Kidney (tissue), 13 donors: ENCODE measurements at regions not wholly inside any gene's neighbourhood (a gene's known extent, or its start where the extent isn't known, plus 50 kb on each side); places are given as distances from the start of the nearest gene placed in this dataset.

Source experiments
- DNase-seq, 5 donors: peaks; one replicate each; pipeline ENCODE4 v3.0.0-alpha.2; 2013 to 2020
- FAIRE-seq: peaks from 2 replicates; lab custom pipeline; 2012; peaks lifted over from hg19 to GRCh38; lab: Jason Lieb, UNC
- H3K27ac ChIP-seq, 2 donors: one replicate each; pipeline ENCODE4 v1.7.0; 2013; ENCODE audit warnings: low read depth in 2 of 2, low read length in 2 of 2, inconsistent platforms in 1 of 2
- H3K27me3 ChIP-seq: one replicate; pipeline ENCODE4 v1.7.1; 2013; ENCODE audit warnings: low read length, inconsistent platforms; ENCODE audit not compliant: control insufficient read depth, insufficient read depth
- H3K36me3 ChIP-seq, 3 donors: one replicate each; pipeline versions ENCODE4 v1.7.0 to v1.7.1; 2013; ENCODE audit warnings: low read length in 3 of 3, control low read depth in 1 of 3, inconsistent platforms in 1 of 3; ENCODE audit not compliant: insufficient read depth in 3 of 3, control insufficient read depth in 2 of 3
- H3K4me1 ChIP-seq, 3 donors: one replicate each; pipeline versions ENCODE4 v1.7.0 to v1.7.1; 2013; ENCODE audit warnings: low read length in 3 of 3, inconsistent platforms in 1 of 3, low read depth in 1 of 3; ENCODE audit not compliant: control insufficient read depth in 2 of 3, insufficient read depth in 2 of 3
- H3K4me3 ChIP-seq, 3 donors: one replicate each; pipeline versions ENCODE4 v1.7.0 to v1.8.1; 2013; ENCODE audit warnings: low read length in 3 of 3, control low read depth in 1 of 3, inconsistent platforms in 1 of 3
- H3K9ac ChIP-seq, 3 donors: one replicate each; pipeline versions ENCODE4 v1.7.0 to v1.7.1; 2013; ENCODE audit warnings: low read length in 3 of 3, control low read depth in 1 of 3, inconsistent platforms in 1 of 3
- H3K9me3 ChIP-seq, 3 donors: one replicate each; pipeline versions ENCODE4 v1.7.0 to v1.7.1; 2013; ENCODE audit warnings: low read length in 3 of 3, control low read depth in 1 of 3, inconsistent platforms in 1 of 3; ENCODE audit not compliant: control insufficient read depth in 2 of 3, insufficient read depth in 1 of 3
- intact Hi-C: fragments of 100-400 bp; cut with DNase I; formaldehyde crosslinking; loops from one replicate; pipeline ENCODE4 v1.11.1; 2022
- TF ChIP-seq, protein P1 (sequence below): IDR thresholded peaks from 3 replicates; pipeline ENCODE4 v1.5.1; 2012; ENCODE audit warnings: mild to moderate bottlenecking, moderate library complexity, borderline replicate concordance; ENCODE audit not compliant: insufficient read depth; ENCODE audit errors: extremely low read depth
- donor health status: control.
- donor health status: control.
- donor health status: control.
- donor health status: control.
- donor health status: control.
- donor health status: DM: yes; HTN: yes; CAD: no.
- donor health status: Normal renal cell carcinoma (clear cell type).

DNA sequence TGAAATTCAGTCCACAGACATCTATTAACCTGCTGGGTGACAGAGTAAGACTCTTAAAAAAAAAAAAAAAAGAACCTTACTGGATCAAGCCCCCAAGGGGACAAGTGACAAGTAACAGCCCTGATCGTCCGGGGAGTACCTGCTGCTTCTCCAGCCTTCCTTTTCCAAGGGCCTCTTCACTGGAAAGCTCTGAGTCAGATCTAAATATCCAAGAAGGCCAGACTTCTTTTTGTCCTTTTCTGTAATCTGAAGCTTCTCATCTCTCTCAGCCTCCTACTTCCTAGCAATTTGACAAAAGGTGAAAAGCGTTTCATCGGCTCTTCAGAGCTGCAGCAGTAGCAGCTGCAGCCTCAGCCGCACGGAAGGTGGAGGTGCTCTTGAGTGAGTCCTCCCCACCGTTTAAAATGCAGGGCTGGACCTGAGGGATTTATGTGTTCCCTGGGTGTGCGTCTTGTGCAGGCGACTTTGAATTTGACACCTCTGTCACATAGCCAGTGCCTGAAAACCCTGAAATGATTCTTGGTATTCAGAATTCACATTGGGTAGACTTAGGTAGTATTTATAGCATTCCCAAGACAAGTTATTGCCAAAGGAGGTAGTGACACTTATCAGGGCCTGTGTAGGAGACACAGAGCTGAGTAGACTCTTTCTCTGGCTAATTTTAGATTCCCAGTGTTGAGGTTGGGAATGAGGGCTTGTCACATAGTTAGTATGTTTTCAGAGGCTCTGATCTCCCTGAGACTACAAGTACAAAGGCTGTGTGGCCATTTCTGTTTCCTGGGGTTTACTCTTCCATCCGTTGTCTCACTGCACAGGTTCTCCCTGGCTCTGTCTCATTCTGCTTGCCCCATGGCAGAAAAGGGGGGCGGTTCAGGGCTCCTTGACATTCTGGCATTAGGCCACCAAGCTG, 291.2 kb upstream of the C2CD4B start:
- Histone ChIP-seq H3K4me1 (peaks cover 0 to 6% (median 3%) of the 10 kb centered on the region in 3 donors), H3K27me3 (no peaks in the 10 kb centered on the region), H3K4me3 (no peak overlapping the region), H3K36me3 (no peaks in the 10 kb centered on the region), H3K27ac (no peak overlapping the region), H3K9ac (no peak overlapping the region), H3K9me3 (no peaks in the 10 kb centered on the region)
- FAIRE-seq (no peak), DNase-seq (no peak)
- TF ChIP-seq, protein P1, sequence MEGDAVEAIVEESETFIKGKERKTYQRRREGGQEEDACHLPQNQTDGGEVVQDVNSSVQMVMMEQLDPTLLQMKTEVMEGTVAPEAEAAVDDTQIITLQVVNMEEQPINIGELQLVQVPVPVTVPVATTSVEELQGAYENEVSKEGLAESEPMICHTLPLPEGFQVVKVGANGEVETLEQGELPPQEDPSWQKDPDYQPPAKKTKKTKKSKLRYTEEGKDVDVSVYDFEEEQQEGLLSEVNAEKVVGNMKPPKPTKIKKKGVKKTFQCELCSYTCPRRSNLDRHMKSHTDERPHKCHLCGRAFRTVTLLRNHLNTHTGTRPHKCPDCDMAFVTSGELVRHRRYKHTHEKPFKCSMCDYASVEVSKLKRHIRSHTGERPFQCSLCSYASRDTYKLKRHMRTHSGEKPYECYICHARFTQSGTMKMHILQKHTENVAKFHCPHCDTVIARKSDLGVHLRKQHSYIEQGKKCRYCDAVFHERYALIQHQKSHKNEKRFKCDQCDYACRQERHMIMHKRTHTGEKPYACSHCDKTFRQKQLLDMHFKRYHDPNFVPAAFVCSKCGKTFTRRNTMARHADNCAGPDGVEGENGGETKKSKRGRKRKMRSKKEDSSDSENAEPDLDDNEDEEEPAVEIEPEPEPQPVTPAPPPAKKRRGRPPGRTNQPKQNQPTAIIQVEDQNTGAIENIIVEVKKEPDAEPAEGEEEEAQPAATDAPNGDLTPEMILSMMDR = no peak
- intact Hi-C loops = no loop called here

DNA sequence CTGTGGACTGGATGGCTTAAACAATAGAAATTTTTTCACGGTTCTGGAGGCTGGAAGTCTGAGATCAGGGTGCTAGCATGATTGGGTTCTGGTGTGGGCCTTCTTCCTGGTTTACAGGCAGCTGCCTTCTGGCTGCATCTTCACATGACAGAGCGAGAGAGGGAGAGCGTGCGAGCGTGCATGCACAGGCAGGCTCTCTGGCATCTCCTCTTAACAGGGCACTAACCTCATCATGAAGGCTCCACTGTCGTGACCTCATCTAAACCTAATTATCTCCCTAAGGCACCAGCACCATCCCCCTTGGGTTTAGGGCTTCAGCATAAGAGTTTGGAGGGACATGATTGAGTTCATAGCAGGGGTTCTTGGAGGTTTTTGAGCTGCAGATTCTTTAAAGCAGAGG, 292.0 kb upstream of the C2CD4B start:
- intact Hi-C loops = no loop called here
- no peak overlapping the region for H3K27ac ChIP-seq
- no peak for FAIRE-seq

GRCh38 chr15:62459875-62460274, 294.8 kb upstream of the C2CD4B start:
- Histone ChIP-seq H3K4me1 (no peaks in the 10 kb centered on the region), H3K27ac (no peak overlapping the region), H3K4me3 (no peak overlapping the region), H3K9ac (no peak overlapping the region), H3K36me3 (no peaks in the 10 kb centered on the region), H3K9me3 (no peaks in the 10 kb centered on the region), H3K27me3 (no peaks in the 10 kb centered on the region)
- FAIRE-seq (no peak), DNase-seq (no peak)
- intact Hi-C loops = no loop called here
- TF ChIP-seq, protein P1 = no peak

More for the DNA sequence above, 292.0 kb upstream of the C2CD4B start:
- TF ChIP-seq, protein P1 = no peak
- peaks cover 0 to 6% (median 3%) of the 10 kb centered on the region in 3 donors for H3K4me1 ChIP-seq
- no peaks in the 10 kb centered on the region for H3K9me3 ChIP-seq
- H3K36me3 ChIP-seq = no peaks in the 10 kb centered on the region
- H3K4me3 ChIP-seq = no peak overlapping the region
- no peaks in the 10 kb centered on the region for H3K27me3 ChIP-seq
- no peak overlapping the region for H3K9ac ChIP-seq
- no peak for DNase-seq
